CD14-positive monocyte (primary cell): ENCODE measurements at regions not wholly inside any gene's neighbourhood (a gene's known extent, or its start where the extent isn't known, plus 50 kb on each side); places are given as distances from the start of the nearest gene placed in this dataset.

Experiments used
- DNase-seq, 3 donors: peaks; one replicate each; pipeline ENCODE4 v3.0.0-alpha.2; 2011 to 2022
- H2AFZ ChIP-seq: 2 replicates; pipeline ENCODE4 v1.6.0; 2012; ENCODE audit warnings: mild to moderate bottlenecking, low read depth, low read length, inconsistent platforms; ENCODE audit not compliant: insufficient read depth, poor library complexity, severe bottlenecking
- H3K27ac ChIP-seq, 2 donors: 1 replicate in 1 of 2; 2 replicates in 1 of 2; pipeline ENCODE4 v1.5.1; 2012 to 2013; ENCODE audit warnings: low read length in 2 of 2, control low read depth in 1 of 2, inconsistent platforms in 1 of 2, low read depth in 1 of 2, mild to moderate bottlenecking in 1 of 2
- H3K27me3 ChIP-seq, 2 donors: one replicate each; pipeline versions ENCODE4 v1.6.0 to v1.6.1; 2011 to 2013; ENCODE audit warnings: low read length in 2 of 2; ENCODE audit not compliant: control insufficient read depth in 2 of 2, insufficient read depth in 2 of 2
- H3K36me3 ChIP-seq, 2 donors: replicated peaks in 1 of 2; 1 replicate in 1 of 2; 2 replicates in 1 of 2; pipeline versions ENCODE4 v1.5.1 to v1.6.1; 2012 to 2013; ENCODE audit warnings: low read length in 2 of 2, control low read depth in 1 of 2, inconsistent platforms in 1 of 2, mild to moderate bottlenecking in 1 of 2; ENCODE audit not compliant: insufficient read depth in 2 of 2, control insufficient read depth in 1 of 2
- H3K4me1 ChIP-seq, 2 donors: 1 replicate in 1 of 2; 2 replicates in 1 of 2; pipeline versions ENCODE4 v1.5.1 to v1.6.1; 2012 to 2013; ENCODE audit warnings: low read length in 2 of 2, control low read depth in 1 of 2, inconsistent platforms in 1 of 2, mild to moderate bottlenecking in 1 of 2, moderate library complexity in 1 of 2; ENCODE audit not compliant: insufficient read depth in 2 of 2, control insufficient read depth in 1 of 2
- H3K4me2 ChIP-seq: replicated peaks from 2 replicates; pipeline ENCODE3; 2012; ENCODE audit warnings: low read length, moderate library complexity, mild to moderate bottlenecking; ENCODE audit not compliant: poor library complexity, severe bottlenecking; ENCODE audit errors: extremely low read depth
- H3K4me3 ChIP-seq, 3 experiments: fragments of 200-600 bp in 1 of 3; sonication (generic) in 1 of 3; replicated peaks in 1 of 3; 1 replicate in 2 of 3; 2 replicates in 1 of 3; pipeline ENCODE4 v1.5.1; 2011 to 2013; ENCODE audit warnings: low read length in 3 of 3, mild to moderate bottlenecking in 3 of 3, control low read depth in 2 of 3, low read depth in 2 of 3, inconsistent platforms in 1 of 3, moderate library complexity in 1 of 3
- H3K79me2 ChIP-seq: 2 replicates; pipeline ENCODE4 v1.6.0; 2012; ENCODE audit warnings: mild to moderate bottlenecking, control low read depth, inconsistent platforms, low read length, moderate library complexity; ENCODE audit not compliant: insufficient read depth
- H3K9ac ChIP-seq: 2 replicates; pipeline ENCODE4 v1.6.0; 2017; ENCODE audit warnings: low read length, mild to moderate bottlenecking; ENCODE audit not compliant: insufficient read depth, poor library complexity, severe bottlenecking
- H3K9me3 ChIP-seq, 2 donors: replicated peaks in 1 of 2; 1 replicate in 1 of 2; 2 replicates in 1 of 2; pipeline versions ENCODE4 v1.5.1 to v1.6.1; 2012 to 2013; ENCODE audit warnings: low read length in 2 of 2, control low read depth in 1 of 2; ENCODE audit not compliant: control insufficient read depth in 1 of 2, insufficient read depth in 1 of 2
- H4K20me1 ChIP-seq: 2 replicates; pipeline ENCODE4 v1.6.0; 2012; ENCODE audit warnings: mild to moderate bottlenecking, low read length, control low read depth, moderate library complexity; ENCODE audit not compliant: insufficient read depth
- H3K27ac Mint-ChIP-seq, 7 donors: one replicate each; pipeline ENCODE4 v1.8.0; 2020; ENCODE audit warnings: mild to moderate bottlenecking in 7 of 7, mixed read lengths in 7 of 7, moderate library complexity in 6 of 7, inconsistent platforms in 2 of 7
- H3K27me3 Mint-ChIP-seq, 3 donors: one replicate each; pipeline ENCODE4 v1.8.0; 2021 to 2022; ENCODE audit warnings: low read depth in 3 of 3, mild to moderate bottlenecking in 3 of 3, mixed read lengths in 3 of 3, moderate library complexity in 3 of 3, inconsistent platforms in 1 of 3
- H3K36me3 Mint-ChIP-seq, 2 donors: one replicate each; pipeline ENCODE4 v1.8.0; 2020; ENCODE audit warnings: mixed read lengths in 2 of 2, inconsistent platforms in 1 of 2, mild to moderate bottlenecking in 1 of 2
- H3K4me1 Mint-ChIP-seq: one replicate; pipeline ENCODE4 v1.8.0; 2020; ENCODE audit warnings: mild to moderate bottlenecking, mixed read lengths
- H3K4me3 Mint-ChIP-seq, 2 donors: one replicate each; pipeline ENCODE4 v1.8.0; 2020; ENCODE audit warnings: mild to moderate bottlenecking in 2 of 2, mixed read lengths in 2 of 2, moderate library complexity in 1 of 2
- H3K9me3 Mint-ChIP-seq, 7 donors: one replicate each; pipeline ENCODE4 v1.8.0; 2020 to 2022; ENCODE audit warnings: mixed read lengths in 7 of 7, mild to moderate bottlenecking in 6 of 7, moderate library complexity in 6 of 7, inconsistent platforms in 2 of 7
- CTCF ChIP-seq: fragments of 200-600 bp; IDR thresholded peaks from one replicate; pipeline ENCODE4 v1.8.0; 2022; ENCODE audit warnings: antibody characterized with exemption, mild to moderate bottlenecking
- WGBS: methylation state at CpG from one replicate; pipeline ENCODE4 v1.1.5; 2013; ENCODE audit warnings: missing lambda C conversion rate; ENCODE audit not compliant: insufficient coverage; 5-methylcytosine and 5-hydroxymethylcytosine counted together
- intact Hi-C, 2 donors: fragments of 100-400 bp; cut with micrococcal nuclease; formaldehyde crosslinking; loops; one replicate each; pipeline versions ENCODE4 v1.15.0 to v1.15.1; 2023

GRCh38 chr5:6225121-6225607, 153.2 kb downstream of the MED10 start:
- peaks cover 0 to 12% of the 10 kb centered on the region in 2 donors for H3K9me3 ChIP-seq
- no peak for DNase-seq
- no peak overlapping the region for H3K9ac ChIP-seq
- Mint-ChIP-seq H3K4me3 (no peak overlapping the region), H3K9me3 (peaks cover 6 to 32% (median 21%) of the 10 kb centered on the region in 7 donors), H3K27me3 (peaks cover 0 to 5% (median 2%) of the 10 kb centered on the region in 3 donors), H3K4me1 (no peaks in the 10 kb centered on the region), H3K27ac (no peak overlapping the region), H3K36me3 (no peaks in the 10 kb centered on the region)
- H3K4me2 ChIP-seq, result no peak overlapping the region
- H3K79me2 ChIP-seq, result no peaks in the 10 kb centered on the region
- H3K36me3 ChIP-seq, result no peaks in the 10 kb centered on the region
- no peaks in the 10 kb centered on the region for H3K4me1 ChIP-seq
- WGBS, result 84% methylated on average over 4 of the region's 7 CpGs
- TF ChIP-seq CTCF, result no peak
- no peak overlapping the region for H3K27ac ChIP-seq
- no peak overlapping the region for H2AFZ ChIP-seq
- H4K20me1 ChIP-seq, result no peaks in the 10 kb centered on the region
- intact Hi-C loops, result no loop called here
- H3K27me3 ChIP-seq, result no peaks in the 10 kb centered on the region
- H3K4me3 ChIP-seq, result no peak overlapping the region

GRCh38 chr5:6224406-6224805, 153.9 kb downstream of the MED10 start:
- Histone ChIP-seq H4K20me1 (no peaks in the 10 kb centered on the region), H3K27me3 (no peaks in the 10 kb centered on the region), H3K36me3 (no peaks in the 10 kb centered on the region), H3K27ac (no peak overlapping the region), H2AFZ (no peak overlapping the region), H3K4me2 (no peak overlapping the region), H3K79me2 (no peaks in the 10 kb centered on the region), H3K4me3 (no peak overlapping the region), H3K9ac (no peak overlapping the region), H3K4me1 (no peaks in the 10 kb centered on the region), H3K9me3 (peaks cover 0 to 12% of the 10 kb centered on the region in 2 donors)
- no peak for TF ChIP-seq CTCF
- Mint-ChIP-seq H3K36me3 (no peaks in the 10 kb centered on the region), H3K9me3 (peaks cover 6 to 32% (median 23%) of the 10 kb centered on the region in 7 donors), H3K4me1 (no peaks in the 10 kb centered on the region), H3K4me3 (no peak overlapping the region), H3K27ac (no peak overlapping the region), H3K27me3 (peaks cover 0 to 5% (median 1%) of the 10 kb centered on the region in 3 donors)
- no peak for DNase-seq
- intact Hi-C loops, result no loop called here
- WGBS, result 88% methylated on average over 2 of the region's 5 CpGs
